ENCODE measurements at regions not wholly inside any gene's neighbourhood (a gene's known extent, or its start where the extent isn't known, plus 50 kb on each side); places are given as distances from the start of the nearest gene placed in this dataset.

GRCh38 chr11:86193297-86194095, 51.1 kb upstream of the EED start:
- DNase-seq: peak; percentile 82 to 98 (median 93)

- DNase-seq: peak; percentile 59 to 99 (median 83)
Observed at GRCh38 chr11:86192519-86193257, 51.9 kb upstream of the EED start.

GRCh38 chr11:86191874-86192273, 52.7 kb upstream of the EED start:
- peak in 1 of 3 experiments; percentile 55 for DNase-seq

- no peak for DNase-seq
Observed at GRCh38 chr11:86187027-86187426, 57.5 kb upstream of the EED start.

GRCh38 chr11:86186386-86186785, 58.2 kb upstream of the EED start:
- no peak for DNase-seq

GRCh38 chr11:86185381-86185750, 59.2 kb upstream of the EED start:
- DNase-seq: no peak

GRCh38 chr11:86184728-86185380, 59.7 kb upstream of the EED start:
- no peak for DNase-seq

GRCh38 chr11:86183694-86184093, 60.9 kb upstream of the EED start:
- no peak for DNase-seq

- DNase-seq: no peak
Observed at GRCh38 chr11:86182976-86183584, 61.5 kb upstream of the EED start.

GRCh38 chr11:86181379-86181778, 63.2 kb upstream of the EED start:
- DNase-seq: no peak

- no peak for DNase-seq
Observed at GRCh38 chr11:86180851-86181250, 63.7 kb upstream of the EED start.

- no peak for DNase-seq
Observed at GRCh38 chr11:86180423-86180822, 64.1 kb upstream of the EED start.

- DNase-seq: no peak
Observed at GRCh38 chr11:86179646-86180064, 64.9 kb upstream of the EED start.

GRCh38 chr11:86177302-86177701, 67.3 kb upstream of the EED start:
- DNase-seq: no peak

GRCh38 chr11:86176165-86176884, 68.2 kb upstream of the EED start:
- no peak for DNase-seq

- no peak for DNase-seq
Observed at GRCh38 chr11:86175626-86176025, 68.9 kb upstream of the EED start.

GRCh38 chr11:86175191-86175590, 69.4 kb upstream of the EED start:
- no peak for DNase-seq

GRCh38 chr11:86174101-86175046, 70.2 kb upstream of the EED start:
- no peak for DNase-seq

GRCh38 chr11:86172894-86173293, 71.7 kb upstream of the EED start:
- DNase-seq: no peak

- no peak for DNase-seq
Observed at GRCh38 chr11:86171627-86172026, 72.9 kb upstream of the EED start.

- no peak for DNase-seq
Observed at GRCh38 chr11:86167499-86168164, 76.9 kb upstream of the EED start.
